ENCODE measurements at regions not wholly inside any gene's neighbourhood (a gene's known extent, or its start where the extent isn't known, plus 50 kb on each side); places are given as distances from the start of the nearest gene placed in this dataset.
A peak's percentile ranks its signal among the peaks of the same experiment; 100 is the strongest.

GRCh38 chr21:25390701-25391100 lies 216.6 kb downstream of the MRPL39 start:
- Histone ChIP-seq H3K9me3 (no peaks in the 10 kb centered on the region), H3K4me1 (no peaks in the 10 kb centered on the region), H3K27ac (no peak overlapping the region), H3K4me3 (no peak overlapping the region), H3K27me3 (no peaks in the 10 kb centered on the region), H3K36me3 (no peaks in the 10 kb centered on the region)
- TF ChIP-seq POLR2A (IDR thresholded peaks at IDR 0.05) (no peak), POLR2AphosphoS5 (IDR thresholded peaks at IDR 0.05) (no peak), CTCF (IDR thresholded peaks at IDR 0.05) (no peak)
- in situ Hi-C loops (cut with MboI; ENCODE audit: low pct_ligation_motif_present in 1 of 4, low pct_unique_long_range_greater_than_20kb in 1 of 4, low sequenced_read_pairs in 3 of 4) (loop anchor here in 1 of 4 donors (25.0 kb wide), 1 partner anchor 503 kb away; no protein-coding TSS in a partner anchor), intact Hi-C loops (cut with DNase I; ENCODE audit: low total_unique reads) (no loop called here)
- DNase-seq: no peak

GRCh38 chr21:25387665-25388064 lies 219.6 kb downstream of the MRPL39 start:
- Histone ChIP-seq H3K27ac (no peak overlapping the region), H3K9me3 (no peaks in the 10 kb centered on the region), H3K4me3 (no peak overlapping the region), H3K4me1 (no peaks in the 10 kb centered on the region), H3K27me3 (no peaks in the 10 kb centered on the region), H3K36me3 (no peaks in the 10 kb centered on the region)
- intact Hi-C loops (cut with DNase I; ENCODE audit: low total_unique reads) (no loop called here), in situ Hi-C loops (cut with MboI; ENCODE audit: low pct_ligation_motif_present in 1 of 4, low pct_unique_long_range_greater_than_20kb in 1 of 4, low sequenced_read_pairs in 3 of 4) (loop anchor here in 1 of 4 donors (25.0 kb wide), 1 partner anchor 500 kb away; no protein-coding TSS in a partner anchor)
- TF ChIP-seq POLR2AphosphoS5 (IDR thresholded peaks at IDR 0.05) (no peak), EP300 (IDR thresholded peaks at IDR 0.05; ENCODE audit: low read depth) (no peak), CTCF (IDR thresholded peaks at IDR 0.05) (no peak), POLR2A (IDR thresholded peaks at IDR 0.05) (no peak)
- 49 to 60% methylated on average over 3 of the region's 3 CpGs for WGBS, 2 donors (ENCODE audit: low coverage in 1 of 2)
- DNase-seq: no peak

GRCh38 chr21:25385911-25386474 lies 221.3 kb downstream of the MRPL39 start:
- WGBS, 2 donors (ENCODE audit: low coverage in 1 of 2): 2 to 11% methylated on average over 7 to 8 of the region's 8 CpGs
- no peak for DNase-seq
- intact Hi-C loops (cut with DNase I; ENCODE audit: low total_unique reads): no loop called here
- TF ChIP-seq EP300 (IDR thresholded peaks at IDR 0.05; ENCODE audit: low read depth) (no peak), CTCF (IDR thresholded peaks at IDR 0.05) (peak; percentile 63 to 86 (median 80)), POLR2A (IDR thresholded peaks at IDR 0.05) (no peak), POLR2AphosphoS5 (IDR thresholded peaks at IDR 0.05) (no peak)
- H3K9me3 ChIP-seq: no peaks in the 10 kb centered on the region
- no peaks in the 10 kb centered on the region for H3K4me1 ChIP-seq
- H3K27ac ChIP-seq: no peak overlapping the region
- no peak overlapping the region for H3K4me3 ChIP-seq
- H3K36me3 ChIP-seq: no peaks in the 10 kb centered on the region
- H3K27me3 ChIP-seq: no peaks in the 10 kb centered on the region
- in situ Hi-C loops (cut with MboI; ENCODE audit: low pct_ligation_motif_present in 1 of 4, low pct_unique_long_range_greater_than_20kb in 1 of 4, low sequenced_read_pairs in 3 of 4): loop anchor here in 1 of 4 donors (25.0 kb wide), 1 partner anchor 499 kb away; no protein-coding TSS in a partner anchor

- 34 to 38% methylated on average over 3 of the region's 3 CpGs for WGBS, 2 donors (ENCODE audit: low coverage in 1 of 2)
- Histone ChIP-seq H3K4me3 (no peak overlapping the region), H3K36me3 (no peaks in the 10 kb centered on the region), H3K27ac (no peak overlapping the region), H3K27me3 (no peaks in the 10 kb centered on the region), H3K4me1 (no peaks in the 10 kb centered on the region), H3K9me3 (no peaks in the 10 kb centered on the region)
- no peak for DNase-seq
- TF ChIP-seq POLR2A (IDR thresholded peaks at IDR 0.05): no peak
- no peak for TF ChIP-seq CTCF (IDR thresholded peaks at IDR 0.05)
- no peak for TF ChIP-seq POLR2AphosphoS5 (IDR thresholded peaks at IDR 0.05)
- TF ChIP-seq EP300 (IDR thresholded peaks at IDR 0.05; ENCODE audit: low read depth): no peak
- in situ Hi-C loops (cut with MboI; ENCODE audit: low pct_ligation_motif_present in 1 of 4, low pct_unique_long_range_greater_than_20kb in 1 of 4, low sequenced_read_pairs in 3 of 4) (loop anchor here in 1 of 4 donors (25.0 kb wide), 1 partner anchor 498 kb away; no protein-coding TSS in a partner anchor), intact Hi-C loops (cut with DNase I; ENCODE audit: low total_unique reads) (no loop called here)
Measured at GRCh38 chr21:25385341-25385740, 221.9 kb downstream of the MRPL39 start.

Measured in transverse colon (tissue), 4 donors.